Uterus (tissue), 3 donors: ENCODE measurements at regions not wholly inside any gene's neighbourhood (a gene's known extent, or its start where the extent isn't known, plus 50 kb on each side); places are given as distances from the start of the nearest gene placed in this dataset.

Source experiments
- DNase-seq, 2 donors: peaks; one replicate each; pipeline ENCODE4 v3.0.0-alpha.2; 2019 to 2020
- H3K27ac ChIP-seq, 2 donors: fragments of 200-600 bp; sonication (generic); 1 replicate in 1 of 2; 2 replicates in 1 of 2; pipeline ENCODE4 v1.5.1; 2016 to 2018
- H3K27me3 ChIP-seq, 2 donors: fragments of 200-600 bp; sonication (generic); one replicate each; pipeline ENCODE4 v1.5.1; 2018 to 2019; ENCODE audit warnings: control low read depth in 1 of 2
- H3K36me3 ChIP-seq, 2 donors: fragments of 200-600 bp; sonication (generic); one replicate each; pipeline ENCODE4 v1.5.1; 2019; ENCODE audit warnings: control low read depth in 1 of 2
- H3K4me1 ChIP-seq, 2 donors: fragments of 200-600 bp; sonication (generic); one replicate each; pipeline ENCODE4 v1.5.1; 2018 to 2019; ENCODE audit warnings: control low read depth in 1 of 2
- H3K4me3 ChIP-seq, 2 donors: fragments of 200-600 bp; sonication (generic); 1 replicate in 1 of 2; 2 replicates in 1 of 2; pipeline ENCODE4 v1.5.1; 2018 to 2019; ENCODE audit warnings: mild to moderate bottlenecking in 1 of 2
- H3K9me3 ChIP-seq, 2 donors: fragments of 200-600 bp; sonication (generic); one replicate each; pipeline ENCODE4 v1.5.1; 2019; ENCODE audit warnings: control low read depth in 1 of 2
- POLR2A ChIP-seq, 2 donors: fragments of 450-650 bp; IDR thresholded peaks; one replicate each; pipeline ENCODE4 v1.6.1; 2016; ENCODE audit warnings: antibody characterized with exemption in 2 of 2, mild to moderate bottlenecking in 1 of 2, moderate library complexity in 1 of 2
- intact Hi-C: fragments of 100-400 bp; cut with DNase I; formaldehyde crosslinking; loops from one replicate; pipeline ENCODE4 v1.15.1; 2023; ENCODE audit warnings: low total_unique reads
- TF ChIP-seq, protein P1 (sequence below), 4 experiments: fragments of 200-600 bp in 2 of 4; fragments of 450-650 bp in 2 of 4; sonication (generic) in 2 of 4; IDR thresholded peaks; one replicate each; pipeline ENCODE4 v1.5.1; 2016 to 2019; ENCODE audit warnings: antibody characterized with exemption in 4 of 4, mild to moderate bottlenecking in 2 of 4, moderate library complexity in 1 of 4
- donor health status: DM: yes; HTN: yes; CAD: no.

DNA sequence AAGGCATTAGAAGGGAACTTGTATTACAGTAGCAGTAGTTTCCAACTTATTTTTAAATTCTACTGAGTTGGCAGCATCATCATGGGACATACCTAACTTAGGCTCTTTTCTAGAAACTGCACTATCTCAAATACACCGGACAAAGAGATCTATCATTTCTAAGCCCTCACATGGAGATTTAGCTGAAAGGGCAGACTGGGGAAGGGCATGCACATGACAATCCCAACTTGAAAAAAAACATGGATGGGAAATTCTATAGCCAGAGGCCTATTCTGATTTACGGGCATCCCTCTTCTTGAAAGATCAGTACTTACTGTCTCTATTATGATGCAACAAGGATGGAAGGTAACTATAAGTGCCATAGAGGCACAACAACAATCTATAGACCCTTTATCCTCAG, 1328.6 kb downstream of the UQCRFS1 start:
- TF ChIP-seq POLR2A (IDR thresholded peaks at IDR 0.05): no peak
- TF ChIP-seq, protein P1, sequence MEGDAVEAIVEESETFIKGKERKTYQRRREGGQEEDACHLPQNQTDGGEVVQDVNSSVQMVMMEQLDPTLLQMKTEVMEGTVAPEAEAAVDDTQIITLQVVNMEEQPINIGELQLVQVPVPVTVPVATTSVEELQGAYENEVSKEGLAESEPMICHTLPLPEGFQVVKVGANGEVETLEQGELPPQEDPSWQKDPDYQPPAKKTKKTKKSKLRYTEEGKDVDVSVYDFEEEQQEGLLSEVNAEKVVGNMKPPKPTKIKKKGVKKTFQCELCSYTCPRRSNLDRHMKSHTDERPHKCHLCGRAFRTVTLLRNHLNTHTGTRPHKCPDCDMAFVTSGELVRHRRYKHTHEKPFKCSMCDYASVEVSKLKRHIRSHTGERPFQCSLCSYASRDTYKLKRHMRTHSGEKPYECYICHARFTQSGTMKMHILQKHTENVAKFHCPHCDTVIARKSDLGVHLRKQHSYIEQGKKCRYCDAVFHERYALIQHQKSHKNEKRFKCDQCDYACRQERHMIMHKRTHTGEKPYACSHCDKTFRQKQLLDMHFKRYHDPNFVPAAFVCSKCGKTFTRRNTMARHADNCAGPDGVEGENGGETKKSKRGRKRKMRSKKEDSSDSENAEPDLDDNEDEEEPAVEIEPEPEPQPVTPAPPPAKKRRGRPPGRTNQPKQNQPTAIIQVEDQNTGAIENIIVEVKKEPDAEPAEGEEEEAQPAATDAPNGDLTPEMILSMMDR (IDR thresholded peaks at IDR 0.05): no peak
- intact Hi-C loops: no loop called here

DNA sequence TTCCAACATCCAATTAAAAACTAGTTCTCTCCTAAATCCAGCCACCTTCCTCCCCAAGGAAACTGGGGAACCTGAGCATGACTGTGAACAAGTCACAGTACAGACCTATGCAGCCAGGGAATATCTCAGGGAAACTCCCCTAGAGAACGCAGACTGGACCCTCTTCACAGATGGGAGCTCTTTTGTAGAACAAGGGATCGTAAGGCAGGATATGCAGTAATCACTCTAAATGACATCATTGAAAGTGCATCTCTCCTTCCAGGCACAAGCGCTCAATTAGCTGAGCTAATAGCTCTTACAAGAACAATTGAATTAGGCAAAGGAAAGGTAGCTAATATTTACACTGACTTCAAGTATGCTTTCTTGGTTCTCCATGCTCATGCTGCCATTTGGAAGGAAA, 1331.7 kb downstream of the UQCRFS1 start:
- H3K9me3 ChIP-seq: no peaks in the 10 kb centered on the region
- TF ChIP-seq, protein P1 (IDR thresholded peaks at IDR 0.05): no peak
- TF ChIP-seq POLR2A (IDR thresholded peaks at IDR 0.05): no peak
- no peak overlapping the region for H3K27ac ChIP-seq
- intact Hi-C loops: no loop called here
- no peaks in the 10 kb centered on the region for H3K36me3 ChIP-seq
- no peaks in the 10 kb centered on the region for H3K27me3 ChIP-seq
- H3K4me1 ChIP-seq: no peaks in the 10 kb centered on the region
- H3K4me3 ChIP-seq: no peak overlapping the region
- DNase-seq: no peak

More for the DNA sequence above, 1328.6 kb downstream of the UQCRFS1 start:
- H3K4me3 ChIP-seq: no peak overlapping the region
- no peaks in the 10 kb centered on the region for H3K4me1 ChIP-seq
- H3K27me3 ChIP-seq: no peaks in the 10 kb centered on the region
- H3K36me3 ChIP-seq: no peaks in the 10 kb centered on the region
- H3K27ac ChIP-seq: no peak overlapping the region
- DNase-seq: no peak
- no peaks in the 10 kb centered on the region for H3K9me3 ChIP-seq

- Histone ChIP-seq H3K4me3 (no peak overlapping the region), H3K36me3 (no peaks in the 10 kb centered on the region), H3K9me3 (no peaks in the 10 kb centered on the region), H3K4me1 (no peaks in the 10 kb centered on the region), H3K27me3 (no peaks in the 10 kb centered on the region), H3K27ac (no peak overlapping the region)
- no peak for TF ChIP-seq POLR2A (IDR thresholded peaks at IDR 0.05)
- TF ChIP-seq, protein P1 (IDR thresholded peaks at IDR 0.05): no peak
- DNase-seq: no peak
- intact Hi-C loops: no loop called here
Measured at GRCh38 chr19:27876976-27877512, 1335.9 kb downstream of the UQCRFS1 start.

GRCh38 chr19:27876489-27876888, 1336.5 kb downstream of the UQCRFS1 start:
- intact Hi-C loops: no loop called here
- TF ChIP-seq, protein P1 (IDR thresholded peaks at IDR 0.05): no peak
- no peak for TF ChIP-seq POLR2A (IDR thresholded peaks at IDR 0.05)

GRCh38 chr19:27872370-27872769, 1340.6 kb downstream of the UQCRFS1 start:
- Histone ChIP-seq H3K27me3 (no peaks in the 10 kb centered on the region), H3K9me3 (no peaks in the 10 kb centered on the region), H3K4me3 (no peak overlapping the region), H3K4me1 (no peaks in the 10 kb centered on the region), H3K27ac (no peak overlapping the region), H3K36me3 (no peaks in the 10 kb centered on the region)
- TF ChIP-seq, protein P1 (IDR thresholded peaks at IDR 0.05): no peak
- no peak for TF ChIP-seq POLR2A (IDR thresholded peaks at IDR 0.05)
- intact Hi-C loops: no loop called here
- no peak for DNase-seq

More at GRCh38 chr19:27876489-27876888, 1336.5 kb downstream of the UQCRFS1 start:
- H3K36me3 ChIP-seq: no peaks in the 10 kb centered on the region
- H3K4me3 ChIP-seq: no peak overlapping the region
- no peaks in the 10 kb centered on the region for H3K4me1 ChIP-seq
- H3K27me3 ChIP-seq: no peaks in the 10 kb centered on the region
- no peaks in the 10 kb centered on the region for H3K9me3 ChIP-seq
- DNase-seq: no peak
- H3K27ac ChIP-seq: no peak overlapping the region
